ENCODE measurements at regions not wholly inside any gene's neighbourhood (a gene's known extent, or its start where the extent isn't known, plus 50 kb on each side); places are given as distances from the start of the nearest gene placed in this dataset.

DNA sequence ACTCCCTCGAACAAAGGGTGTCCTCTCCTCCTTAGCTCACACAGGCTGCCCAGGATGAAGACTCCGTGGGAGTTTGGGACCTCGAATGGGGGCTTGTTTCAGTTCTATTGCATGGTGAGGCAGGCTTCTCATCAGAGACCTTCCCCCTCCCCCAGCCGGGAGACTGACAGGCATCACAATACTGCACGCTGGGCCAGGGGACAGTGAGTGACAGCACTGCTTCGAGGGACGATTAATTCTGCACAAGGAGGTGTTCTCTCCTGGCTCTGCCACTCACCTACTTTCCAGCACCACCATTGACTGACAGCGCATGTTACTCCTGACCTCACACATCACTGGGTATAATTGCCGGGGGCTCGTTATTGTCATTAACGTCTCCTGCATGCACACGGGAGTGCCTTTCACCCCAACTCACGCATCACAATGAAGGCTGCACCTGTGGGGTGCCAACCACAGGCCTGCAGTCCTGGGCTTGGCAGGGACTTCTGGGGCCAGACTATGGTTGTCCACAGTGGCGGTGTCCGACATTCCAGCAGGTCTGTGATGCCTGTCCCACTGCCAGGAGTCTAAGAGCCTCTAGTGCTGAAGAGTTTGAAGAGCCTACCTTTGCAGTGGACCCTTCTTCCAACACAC, 412.2 kb upstream of the TSHZ3 start:
- ATAC-seq (ENCODE audit: insufficient read depth, low FRiP score) (no peak), DNase-seq (no peak)
- WGBS, 2 donors, result 70 to 75% methylated on average over 15 of the region's 15 CpGs
- Histone ChIP-seq H3K36me3 (ENCODE audit: control insufficient read depth in 4 of 4, insufficient read depth in 4 of 4, low read length in 4 of 4) (no peaks in the 10 kb centered on the region), H3K4me3 (no peak overlapping the region), H3K9ac (ENCODE audit: insufficient read depth in 1 of 2, low read length in 2 of 2) (no peak overlapping the region), H3K4me1 (ENCODE audit: control insufficient read depth in 5 of 5, insufficient read depth in 5 of 5, low read length in 5 of 5) (no peaks in the 10 kb centered on the region), H3K27me3 (ENCODE audit: control insufficient read depth in 3 of 3, insufficient read depth in 3 of 3, low read length in 2 of 3) (no peaks in the 10 kb centered on the region), H3K27ac (ENCODE audit: low read depth in 1 of 2, low read length in 1 of 2) (no peak overlapping the region), H3K9me3 (ENCODE audit: control insufficient read depth in 4 of 4, insufficient read depth in 3 of 4, low read length in 3 of 4) (peaks cover 0 to 2% (median 0%) of the 10 kb centered on the region in 4 donors)
- no peak for TF ChIP-seq CTCF (IDR thresholded peaks at IDR 0.05; ENCODE audit: control extremely low read depth, extremely low read depth)

DNA sequence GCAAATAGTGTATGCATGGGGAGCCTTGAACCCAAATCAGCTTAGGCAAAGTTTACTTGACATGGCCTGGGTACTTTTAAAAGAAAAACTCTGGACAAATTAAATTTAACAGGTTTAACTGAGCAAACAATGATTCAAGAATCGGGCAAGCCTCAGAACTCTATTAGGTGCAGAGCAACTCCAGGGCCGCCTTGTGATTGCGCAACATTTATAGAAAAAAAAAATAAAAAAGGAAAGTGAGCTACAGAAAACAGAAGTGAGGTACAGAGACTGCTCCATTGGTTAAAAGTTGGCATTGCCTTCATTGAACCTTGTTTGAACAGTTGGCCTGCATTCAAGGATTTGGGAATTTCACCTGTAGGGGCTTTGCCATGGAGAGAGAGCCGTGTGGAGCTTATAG, 421.0 kb upstream of the TSHZ3 start:
- WGBS, 2 donors, result 54 to 64% methylated on average over 4 of the region's 4 CpGs

DNA sequence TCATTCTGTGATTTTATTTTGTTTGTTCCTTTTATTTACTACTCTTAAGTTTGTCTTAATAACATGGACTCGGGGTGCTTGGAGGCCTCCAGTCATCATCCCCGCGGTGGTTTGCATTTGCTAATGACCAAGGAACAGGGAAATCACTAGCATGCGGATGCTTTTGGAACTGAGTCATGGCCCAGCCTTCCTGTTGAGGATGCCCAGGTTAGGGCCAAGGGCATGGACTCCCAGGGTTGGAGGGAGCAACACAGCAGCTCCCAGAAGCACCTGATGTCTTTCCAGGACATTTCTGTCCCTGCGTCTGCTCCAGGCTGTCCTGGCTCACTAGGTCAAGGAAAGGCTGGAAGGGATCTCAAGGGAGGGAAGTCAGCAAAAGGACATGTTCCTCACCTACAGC, 423.7 kb upstream of the TSHZ3 start:
- no peak for TF ChIP-seq CTCF (IDR thresholded peaks at IDR 0.05; ENCODE audit: control extremely low read depth, extremely low read depth)
- H3K9me3 ChIP-seq (ENCODE audit: control insufficient read depth in 4 of 4, insufficient read depth in 3 of 4, low read length in 3 of 4), result peaks cover 0 to 2% (median 0%) of the 10 kb centered on the region in 4 donors
- DNase-seq, result no peak
- no peak overlapping the region for H3K27ac ChIP-seq (ENCODE audit: low read depth in 1 of 2, low read length in 1 of 2)
- H3K4me1 ChIP-seq (ENCODE audit: control insufficient read depth in 5 of 5, insufficient read depth in 5 of 5, low read length in 5 of 5), result peaks cover 0 to 4% (median 0%) of the 10 kb centered on the region in 5 donors
- ATAC-seq (ENCODE audit: insufficient read depth, low FRiP score), result no peak
- 88 to 91% methylated on average over 5 of the region's 5 CpGs for WGBS, 2 donors
- no peaks in the 10 kb centered on the region for H3K36me3 ChIP-seq (ENCODE audit: control insufficient read depth in 4 of 4, insufficient read depth in 4 of 4, low read length in 4 of 4)
- no peak overlapping the region for H3K9ac ChIP-seq (ENCODE audit: insufficient read depth in 1 of 2, low read length in 2 of 2)
- H3K27me3 ChIP-seq (ENCODE audit: control insufficient read depth in 3 of 3, insufficient read depth in 3 of 3, low read length in 2 of 3), result no peaks in the 10 kb centered on the region
- no peak overlapping the region for H3K4me3 ChIP-seq

More for the DNA sequence above, 421.0 kb upstream of the TSHZ3 start:
- H3K27me3 ChIP-seq (ENCODE audit: control insufficient read depth in 3 of 3, insufficient read depth in 3 of 3, low read length in 2 of 3), result no peaks in the 10 kb centered on the region
- H3K9ac ChIP-seq (ENCODE audit: insufficient read depth in 1 of 2, low read length in 2 of 2), result no peak overlapping the region
- ATAC-seq (ENCODE audit: insufficient read depth, low FRiP score), result no peak
- no peaks in the 10 kb centered on the region for H3K36me3 ChIP-seq (ENCODE audit: control insufficient read depth in 4 of 4, insufficient read depth in 4 of 4, low read length in 4 of 4)
- peak in 2 of 3 donors; percentile 45 to 61 for DNase-seq
- H3K27ac ChIP-seq (ENCODE audit: low read depth in 1 of 2, low read length in 1 of 2), result no peak overlapping the region
- no peak for TF ChIP-seq CTCF (IDR thresholded peaks at IDR 0.05; ENCODE audit: control extremely low read depth, extremely low read depth)
- H3K9me3 ChIP-seq (ENCODE audit: control insufficient read depth in 4 of 4, insufficient read depth in 3 of 4, low read length in 3 of 4), result no peaks in the 10 kb centered on the region
- no peak overlapping the region for H3K4me3 ChIP-seq
- peaks cover 0 to 4% (median 0%) of the 10 kb centered on the region in 5 donors for H3K4me1 ChIP-seq (ENCODE audit: control insufficient read depth in 5 of 5, insufficient read depth in 5 of 5, low read length in 5 of 5)

DNA sequence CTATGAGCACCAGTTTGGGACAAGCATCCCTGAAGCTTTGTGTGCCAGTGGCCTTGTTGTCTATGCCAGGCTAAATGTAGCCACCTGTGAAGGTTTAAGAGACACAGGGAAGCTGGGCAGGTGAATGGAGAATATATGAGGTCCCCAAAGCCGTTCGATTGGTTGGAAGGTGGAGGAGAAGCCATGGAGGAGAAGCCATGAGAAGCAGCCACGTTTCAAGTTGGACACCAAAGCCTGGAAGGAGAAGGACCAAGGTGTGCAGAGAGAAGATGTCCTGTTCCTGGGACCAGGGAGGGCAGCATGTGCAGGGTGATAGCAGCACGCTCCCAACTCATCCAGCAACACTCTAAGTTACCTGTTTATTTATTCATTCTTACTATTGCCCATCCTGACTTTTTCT, 432.3 kb upstream of the TSHZ3 start:
- no peaks in the 10 kb centered on the region for H3K36me3 ChIP-seq (ENCODE audit: control insufficient read depth in 4 of 4, insufficient read depth in 4 of 4, low read length in 4 of 4)
- H3K4me3 ChIP-seq, result no peak overlapping the region
- no peak overlapping the region for H3K9ac ChIP-seq (ENCODE audit: insufficient read depth in 1 of 2, low read length in 2 of 2)
- 86 to 91% methylated on average over 4 of the region's 4 CpGs for WGBS, 2 donors
- no peaks in the 10 kb centered on the region for H3K27me3 ChIP-seq (ENCODE audit: control insufficient read depth in 3 of 3, insufficient read depth in 3 of 3, low read length in 2 of 3)
- TF ChIP-seq CTCF (IDR thresholded peaks at IDR 0.05; ENCODE audit: control extremely low read depth, extremely low read depth), result no peak
- no peak for ATAC-seq (ENCODE audit: insufficient read depth, low FRiP score)
- peaks cover 0 to 2% (median 0%) of the 10 kb centered on the region in 4 donors for H3K9me3 ChIP-seq (ENCODE audit: control insufficient read depth in 4 of 4, insufficient read depth in 3 of 4, low read length in 3 of 4)
- DNase-seq, result no peak
- peaks cover 0 to 13% (median 0%) of the 10 kb centered on the region in 5 donors for H3K4me1 ChIP-seq (ENCODE audit: control insufficient read depth in 5 of 5, insufficient read depth in 5 of 5, low read length in 5 of 5)
- H3K27ac ChIP-seq (ENCODE audit: low read depth in 1 of 2, low read length in 1 of 2), result no peak overlapping the region

Measured in lung (tissue), 11 donors.